HG03378 (cell line): ENCODE measurements at regions not wholly inside any gene's neighbourhood (a gene's known extent, or its start where the extent isn't known, plus 50 kb on each side); places are given as distances from the start of the nearest gene placed in this dataset.

Experiments
- ATAC-seq: cut with Tn5 transposase; IDR thresholded peaks from one replicate; pipeline ENCODE4 v1.9.1; 2021; ENCODE audit warnings: mild to moderate bottlenecking, moderate library complexity; ENCODE audit not compliant: unreplicated experiment

- ATAC-seq, result no peak
Measured at GRCh38 chr18:29060349-29060748, 883.4 kb upstream of the CDH2 start.

- no peak for ATAC-seq
Measured at GRCh38 chr18:29057703-29058102, 880.8 kb upstream of the CDH2 start.

DNA sequence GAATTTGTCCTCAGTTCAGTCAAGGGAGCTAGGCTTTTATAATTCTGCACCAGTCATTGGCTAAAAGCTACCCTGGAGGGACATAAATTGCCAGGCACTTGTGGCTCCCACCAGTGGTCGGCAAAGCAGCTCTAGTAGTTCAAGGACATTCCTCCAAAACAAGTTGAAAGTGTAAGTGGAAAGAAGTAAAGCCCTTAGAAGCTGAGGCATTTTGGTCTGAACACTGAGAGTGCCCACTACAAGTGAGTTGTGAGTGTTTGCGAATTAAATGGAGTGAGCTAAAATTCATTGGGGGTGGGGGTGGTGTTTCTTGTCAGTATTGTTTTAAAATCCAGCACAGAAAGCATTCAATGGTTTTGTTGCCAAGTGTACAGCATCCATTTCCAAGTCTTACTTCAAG lies 879.9 kb upstream of the CDH2 start:
- ATAC-seq, result no peak

GRCh38 chr18:29041976-29042375 lies 865.0 kb upstream of the CDH2 start:
- ATAC-seq, result no peak

DNA sequence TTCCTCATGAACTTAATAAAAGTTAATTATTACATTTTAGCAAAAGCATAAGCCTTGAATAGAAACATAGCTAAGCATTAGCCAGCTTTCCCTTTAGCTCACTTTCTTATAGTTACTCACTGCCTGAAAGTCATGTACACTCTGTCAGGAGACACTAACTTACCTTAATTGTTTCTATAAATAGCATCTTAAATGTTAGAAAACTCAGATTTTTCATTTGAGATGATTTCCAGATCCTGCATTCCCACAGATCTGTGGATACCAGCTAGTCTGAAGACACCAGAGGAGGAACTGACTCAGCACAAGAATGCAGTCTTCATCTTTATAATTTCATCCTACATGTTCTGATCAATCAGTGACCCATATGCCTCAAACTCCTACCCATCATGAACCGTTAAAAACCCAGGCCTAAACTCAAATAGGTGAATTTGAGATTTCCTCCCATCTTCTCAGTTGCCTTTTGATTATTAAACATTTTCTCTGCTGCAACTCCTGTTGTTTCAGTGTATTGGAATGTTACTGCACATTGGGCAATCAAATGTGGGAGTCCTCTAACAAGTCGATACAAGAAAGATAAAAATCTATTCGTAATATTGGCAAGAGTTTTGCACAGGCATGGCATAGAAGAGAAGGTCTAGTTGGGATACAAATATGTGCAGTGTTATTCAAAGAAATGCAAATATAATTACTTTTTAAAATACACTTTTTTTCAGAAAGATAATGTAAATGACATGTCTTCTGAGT lies 857.4 kb upstream of the CDH2 start:
- no peak for ATAC-seq

DNA sequence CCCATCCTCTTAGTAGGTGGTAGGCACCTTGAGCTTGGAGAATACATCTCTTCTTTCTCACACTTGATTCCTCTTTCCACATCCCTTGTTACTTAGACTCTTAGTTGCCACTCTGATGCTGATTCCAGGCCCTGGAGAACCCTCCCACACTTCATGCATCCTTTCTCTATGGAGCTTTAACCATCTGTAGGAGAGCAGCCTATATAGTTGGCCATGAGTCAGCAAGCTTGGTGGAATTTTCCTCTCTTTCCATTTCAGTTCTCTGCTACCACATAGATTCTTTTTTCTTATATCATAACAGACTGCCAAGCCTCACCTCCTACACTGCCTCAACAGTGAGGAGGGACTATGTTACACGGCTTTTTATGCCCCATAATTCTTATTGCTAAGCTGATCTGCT lies 851.6 kb upstream of the CDH2 start:
- no peak for ATAC-seq

GRCh38 chr18:29018976-29019375 lies 842.0 kb upstream of the CDH2 start:
- no peak for ATAC-seq

GRCh38 chr18:29012883-29013465 lies 836.0 kb upstream of the CDH2 start:
- no peak for ATAC-seq

GRCh38 chr18:29012364-29012763 lies 835.4 kb upstream of the CDH2 start:
- no peak for ATAC-seq

DNA sequence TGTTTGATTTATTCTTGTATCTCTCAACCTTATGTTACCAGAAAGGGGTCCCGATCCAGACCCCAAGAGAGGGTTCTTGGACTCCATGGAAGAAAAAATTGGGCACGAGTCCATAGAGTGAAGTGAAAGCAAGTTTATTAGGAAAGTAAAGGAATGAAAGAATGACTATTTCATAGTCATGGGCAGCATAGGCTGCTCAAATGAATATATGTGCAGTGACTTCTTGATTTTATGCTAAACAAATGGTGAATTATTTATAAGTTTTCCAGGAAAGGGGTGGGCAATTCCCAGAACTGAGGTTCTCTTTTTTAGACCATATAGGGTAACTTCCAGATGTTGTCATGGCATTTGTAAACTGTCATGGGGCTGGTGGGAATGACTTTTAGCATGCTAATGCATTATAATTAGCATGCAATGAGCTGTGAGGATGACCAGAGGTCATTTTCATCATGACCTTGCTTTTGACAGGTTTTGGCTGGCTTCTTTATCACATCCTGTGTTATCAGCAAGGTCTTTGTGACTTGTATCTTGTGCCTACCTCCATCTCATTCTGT lies 832.4 kb upstream of the CDH2 start:
- no peak for ATAC-seq

- ATAC-seq, result no peak
Measured at GRCh38 chr18:29008809-29009208, 831.9 kb upstream of the CDH2 start.

- no peak for ATAC-seq
Measured at GRCh38 chr18:29007986-29008654, 831.2 kb upstream of the CDH2 start.

DNA sequence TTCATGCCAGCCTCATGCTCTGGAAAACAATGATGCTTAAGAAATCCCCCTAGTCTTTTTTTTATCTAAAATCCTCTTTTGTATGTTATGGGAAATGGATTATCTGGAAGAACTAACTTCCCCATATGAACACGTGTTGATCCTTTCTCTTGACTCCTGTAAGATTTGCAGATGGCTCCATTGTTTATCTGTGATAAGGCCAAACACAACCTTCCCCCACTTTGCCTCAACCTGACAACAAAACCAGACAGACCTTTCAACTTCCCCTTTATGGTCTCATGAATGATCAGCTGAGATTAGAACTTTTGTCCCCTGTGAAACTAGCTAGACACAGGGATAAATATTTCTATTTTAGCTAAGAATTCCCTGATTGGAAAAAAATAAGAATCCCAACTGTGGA lies 828.0 kb upstream of the CDH2 start:
- no peak for ATAC-seq

- ATAC-seq, result no peak
Measured at GRCh38 chr18:29003194-29003593, 826.3 kb upstream of the CDH2 start.

DNA sequence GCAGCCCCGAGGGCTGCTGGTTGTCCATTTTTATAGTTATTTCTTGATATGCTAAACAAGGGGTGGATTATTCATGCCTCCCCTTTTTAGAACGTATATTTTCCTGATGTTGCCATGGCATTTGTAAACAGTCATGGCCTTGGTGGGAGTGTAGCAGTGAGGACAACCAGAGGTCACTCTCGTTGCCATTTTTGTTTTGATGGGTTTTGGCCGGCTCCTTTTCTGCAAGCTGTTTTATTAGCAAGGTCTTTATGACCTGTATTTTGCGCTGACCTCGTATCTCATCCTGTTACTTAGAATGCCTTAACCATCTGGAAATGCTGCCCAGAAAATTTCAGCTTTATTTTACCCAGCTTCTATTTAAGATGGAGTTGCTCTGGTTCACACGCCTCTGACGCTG lies 825.8 kb upstream of the CDH2 start:
- ATAC-seq, result no peak

GRCh38 chr18:28999726-29000125 lies 822.8 kb upstream of the CDH2 start:
- no peak for ATAC-seq

GRCh38 chr18:28995319-28995718 lies 818.4 kb upstream of the CDH2 start:
- no peak for ATAC-seq

GRCh38 chr18:28984731-28985130 lies 807.8 kb upstream of the CDH2 start:
- ATAC-seq, result no peak

DNA sequence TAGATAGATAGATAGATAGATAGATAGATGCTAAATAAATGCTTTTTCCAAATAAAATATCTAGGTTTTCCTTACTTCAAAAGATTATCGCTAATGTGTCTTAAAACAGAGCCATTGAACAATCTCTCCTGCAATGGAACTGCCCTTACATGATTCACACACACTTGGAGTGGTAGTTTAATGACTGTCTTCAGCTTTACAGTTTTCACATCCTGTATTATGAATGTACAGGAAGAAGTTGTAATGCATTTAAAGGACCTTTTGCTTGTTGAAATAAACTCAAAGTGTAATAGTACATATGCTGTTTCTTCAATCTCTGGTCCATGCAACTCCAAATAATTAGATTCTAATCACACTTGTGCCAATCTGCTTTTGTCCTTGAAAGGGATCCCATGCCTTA lies 797.6 kb upstream of the CDH2 start:
- ATAC-seq, result no peak

GRCh38 chr18:28973324-28973723 lies 796.4 kb upstream of the CDH2 start:
- no peak for ATAC-seq

DNA sequence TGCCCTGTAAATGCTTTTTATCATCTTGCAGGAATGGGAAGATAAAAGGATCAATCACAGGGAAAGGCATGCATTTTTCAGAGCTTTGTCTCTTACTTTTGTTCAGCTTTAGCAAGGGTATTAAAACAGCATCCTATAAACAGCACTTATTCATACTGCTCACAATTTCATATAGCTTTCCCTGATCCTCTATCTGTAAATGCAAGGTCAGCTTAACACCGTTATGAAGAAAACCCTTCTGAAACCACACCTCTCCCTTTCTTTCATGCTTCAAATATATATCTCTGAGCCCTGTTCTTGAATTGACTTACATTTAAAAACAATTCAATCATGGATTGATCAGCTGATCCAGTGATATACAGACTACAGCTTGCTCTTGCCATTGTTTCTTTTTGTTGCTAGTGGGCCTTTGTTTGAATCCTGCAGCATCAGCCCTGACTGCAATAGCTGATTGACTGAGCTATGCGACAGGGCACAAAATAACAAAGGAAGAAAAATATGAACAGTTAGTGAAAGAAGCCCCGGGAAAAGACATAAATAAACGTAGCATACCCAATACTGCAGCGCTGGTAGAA lies 795.5 kb upstream of the CDH2 start:
- no peak for ATAC-seq

- no peak for ATAC-seq
Measured at GRCh38 chr18:28963481-28963880, 786.6 kb upstream of the CDH2 start.
